ENCODE measurements at regions not wholly inside any gene's neighbourhood (a gene's known extent, or its start where the extent isn't known, plus 50 kb on each side); places are given as distances from the start of the nearest gene placed in this dataset.
"Not testable (repeated sequence)": the region's sequence is repeated elsewhere in the genome, so short reads cannot be mapped to it uniquely, and the experiment has no call there.

DNA sequence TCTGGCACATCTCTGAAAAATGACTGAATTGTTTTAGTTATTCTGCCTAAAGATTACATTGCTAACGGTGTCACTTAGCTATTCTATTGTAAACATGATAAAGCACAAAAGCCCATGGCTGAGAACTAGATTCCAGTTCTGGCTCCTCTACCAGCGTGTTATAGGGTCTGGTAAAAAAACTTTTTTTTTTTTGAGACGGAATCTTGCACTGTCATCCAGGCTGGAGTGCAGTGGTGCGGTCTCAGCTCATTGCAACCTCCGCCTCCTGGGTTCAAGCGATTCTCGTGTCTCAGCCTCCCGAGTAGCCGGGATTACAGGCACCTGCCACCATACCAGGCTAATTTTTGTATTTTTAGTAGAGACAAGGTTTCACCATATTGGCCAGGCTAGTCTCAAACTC lies 80.6 kb downstream of the PHAX start:
- TF ChIP-seq, protein P1, sequence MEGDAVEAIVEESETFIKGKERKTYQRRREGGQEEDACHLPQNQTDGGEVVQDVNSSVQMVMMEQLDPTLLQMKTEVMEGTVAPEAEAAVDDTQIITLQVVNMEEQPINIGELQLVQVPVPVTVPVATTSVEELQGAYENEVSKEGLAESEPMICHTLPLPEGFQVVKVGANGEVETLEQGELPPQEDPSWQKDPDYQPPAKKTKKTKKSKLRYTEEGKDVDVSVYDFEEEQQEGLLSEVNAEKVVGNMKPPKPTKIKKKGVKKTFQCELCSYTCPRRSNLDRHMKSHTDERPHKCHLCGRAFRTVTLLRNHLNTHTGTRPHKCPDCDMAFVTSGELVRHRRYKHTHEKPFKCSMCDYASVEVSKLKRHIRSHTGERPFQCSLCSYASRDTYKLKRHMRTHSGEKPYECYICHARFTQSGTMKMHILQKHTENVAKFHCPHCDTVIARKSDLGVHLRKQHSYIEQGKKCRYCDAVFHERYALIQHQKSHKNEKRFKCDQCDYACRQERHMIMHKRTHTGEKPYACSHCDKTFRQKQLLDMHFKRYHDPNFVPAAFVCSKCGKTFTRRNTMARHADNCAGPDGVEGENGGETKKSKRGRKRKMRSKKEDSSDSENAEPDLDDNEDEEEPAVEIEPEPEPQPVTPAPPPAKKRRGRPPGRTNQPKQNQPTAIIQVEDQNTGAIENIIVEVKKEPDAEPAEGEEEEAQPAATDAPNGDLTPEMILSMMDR (IDR thresholded peaks at IDR 0.05; ENCODE audit: low read length) = not testable (repeated sequence)
- TF ChIP-seq EZH2 (IDR thresholded peaks at IDR 0.05; ENCODE audit: borderline replicate concordance, low read length) = not testable (repeated sequence)

Measured in OCI-LY1 (cell line).